Left renal cortex interstitium (tissue), 4 donors: ENCODE measurements at regions not wholly inside any gene's neighbourhood (a gene's known extent, or its start where the extent isn't known, plus 50 kb on each side); places are given as distances from the start of the nearest gene placed in this dataset.
"Not testable (repeated sequence)": the region's sequence is repeated elsewhere in the genome, so short reads cannot be mapped to it uniquely, and the experiment has no call there.

Experiments
- DNase-seq, 4 donors: peaks; one replicate each; pipeline ENCODE4 v3.0.0-alpha.2; 2013; ENCODE audit warnings: low read depth in 4 of 4, low spot score in 2 of 4, missing footprints in 1 of 4

DNA sequence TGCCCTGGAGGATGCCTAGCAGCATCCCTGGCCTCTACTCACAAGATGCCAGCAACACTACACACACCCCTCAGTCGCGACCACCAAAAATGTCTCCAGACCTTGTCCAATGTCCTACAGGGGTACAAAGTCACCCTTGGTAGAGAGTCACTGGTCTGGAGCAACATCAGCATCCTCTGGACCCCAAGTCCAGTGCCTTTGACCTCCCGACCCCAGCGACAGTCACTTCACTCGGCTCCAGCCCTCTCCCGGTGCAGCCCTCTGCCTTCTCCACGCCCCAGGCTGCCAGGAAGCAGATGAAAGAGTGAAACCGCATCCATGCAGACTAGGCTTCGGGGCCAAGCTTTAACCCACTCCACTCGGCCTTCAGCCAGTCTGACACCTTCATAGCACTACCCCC lies 92.0 kb upstream of the SRSF6 start:
- no peak for DNase-seq

DNA sequence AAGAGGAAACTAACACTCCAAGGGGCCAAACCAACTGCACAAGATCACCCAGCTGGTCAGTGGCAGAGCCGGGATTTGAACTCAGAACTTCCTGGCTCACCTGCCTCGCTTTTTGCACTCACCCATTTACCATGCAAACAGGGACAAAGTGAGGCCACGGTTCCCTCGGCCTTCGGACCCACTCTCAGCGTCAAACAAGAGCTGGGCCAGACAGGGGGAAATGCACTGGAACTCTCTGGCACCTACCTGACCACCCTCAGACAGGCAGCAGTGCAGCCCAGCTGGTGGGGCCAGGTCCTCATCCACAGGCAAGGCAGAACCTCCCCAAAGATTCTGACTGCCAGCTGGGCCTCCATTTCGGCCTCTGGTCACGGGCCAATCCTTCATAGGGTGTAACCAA lies 93.7 kb upstream of the SRSF6 start:
- no peak for DNase-seq

DNA sequence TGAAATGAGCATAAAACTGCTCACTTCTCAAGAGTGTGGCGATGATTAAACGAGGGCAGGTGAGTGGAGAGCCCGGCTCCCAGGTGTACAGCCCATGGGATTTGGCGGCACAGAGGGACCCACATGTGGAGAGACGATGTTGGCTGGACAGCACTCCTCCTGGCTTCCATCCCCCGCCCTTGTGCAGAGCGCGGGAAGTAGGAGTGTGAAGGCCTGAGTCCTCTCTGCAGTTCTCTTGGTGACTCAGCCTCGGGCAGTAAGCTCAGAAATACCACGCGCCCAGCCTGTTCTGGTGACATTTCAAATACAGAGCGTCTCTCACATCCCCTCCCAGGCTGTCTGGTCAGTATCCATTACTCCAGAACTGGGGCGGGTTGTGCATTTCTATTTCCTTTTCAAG lies 94.2 kb upstream of the SRSF6 start:
- no peak for DNase-seq

DNA sequence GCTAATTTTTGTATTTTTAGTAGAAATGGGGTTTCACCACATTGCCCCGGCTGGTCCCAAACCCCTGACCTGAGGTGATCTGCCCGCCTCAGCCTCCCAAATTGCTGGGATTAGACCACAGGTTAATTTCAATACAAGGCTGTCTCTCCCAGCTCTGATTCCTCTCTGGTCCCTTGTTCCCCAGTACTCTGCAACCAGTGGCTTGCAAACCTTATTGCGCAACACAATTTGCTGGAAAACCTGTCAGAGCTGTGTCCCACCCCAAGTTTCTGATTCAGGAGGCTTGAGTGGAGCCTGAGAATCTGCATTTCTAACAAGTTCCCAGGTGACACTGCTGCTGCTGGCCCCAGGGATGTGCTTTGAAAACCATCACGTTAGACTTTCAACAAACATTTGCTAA lies 96.2 kb upstream of the SRSF6 start:
- DNase-seq = no peak

DNA sequence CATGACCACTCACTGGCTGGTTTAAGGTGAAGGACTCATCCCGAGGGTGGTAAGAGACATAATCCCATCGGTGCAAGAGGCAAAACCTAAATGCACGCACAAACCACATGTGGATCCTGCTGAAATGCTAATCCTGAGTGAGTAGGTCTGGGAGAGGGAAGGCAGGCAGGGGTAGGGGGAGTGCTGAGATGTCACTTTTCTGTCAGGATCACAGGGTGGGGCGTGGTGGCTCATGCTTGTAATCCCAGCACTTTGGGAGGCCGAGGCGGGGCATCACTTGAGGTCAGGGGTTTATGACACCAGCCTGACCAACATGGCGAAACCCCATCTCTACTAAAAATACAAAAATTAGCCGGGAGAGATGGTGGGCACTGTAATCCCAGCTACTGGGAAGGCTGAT lies 97.7 kb upstream of the SRSF6 start:
- DNase-seq = no peak

DNA sequence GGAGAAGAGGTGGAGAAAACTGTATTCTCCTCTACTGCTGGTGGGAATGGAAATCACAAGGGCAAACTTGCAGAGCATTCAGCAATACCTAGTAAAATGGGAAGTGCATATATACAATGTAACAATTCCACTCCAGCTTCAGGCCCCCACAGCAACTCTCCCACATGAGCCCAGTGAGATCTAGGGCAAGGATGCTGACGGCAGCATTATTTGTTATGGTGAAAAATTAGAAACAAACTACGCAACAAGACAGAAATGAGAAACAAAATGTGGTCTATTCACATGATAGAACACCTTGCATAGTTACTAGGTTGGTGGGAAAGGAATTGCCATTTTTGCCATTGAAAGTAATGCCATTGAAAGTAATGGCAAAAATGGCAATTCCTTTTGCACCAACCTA lies 98.9 kb upstream of the SRSF6 start:
- no peak for DNase-seq

DNA sequence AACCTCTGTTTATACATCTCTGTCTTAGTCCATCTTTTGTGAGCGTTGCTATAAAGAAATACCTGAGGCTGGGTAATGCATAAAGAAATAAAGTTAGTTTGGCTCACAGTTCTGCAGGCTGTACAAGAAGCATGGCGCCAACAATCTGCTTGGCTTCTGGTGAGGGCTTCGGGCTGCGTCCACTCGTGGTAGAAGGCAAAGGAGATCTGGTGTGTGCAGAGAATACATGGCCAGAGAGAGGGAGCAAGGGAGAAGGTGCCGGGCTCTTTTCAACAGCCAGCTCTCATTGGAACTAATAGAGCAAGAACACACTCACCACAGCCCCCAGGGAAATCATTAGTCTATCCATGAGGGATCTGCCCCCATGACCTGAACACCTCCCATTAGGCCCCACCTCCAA lies 100.3 kb upstream of the SRSF6 start:
- no peak for DNase-seq

DNA sequence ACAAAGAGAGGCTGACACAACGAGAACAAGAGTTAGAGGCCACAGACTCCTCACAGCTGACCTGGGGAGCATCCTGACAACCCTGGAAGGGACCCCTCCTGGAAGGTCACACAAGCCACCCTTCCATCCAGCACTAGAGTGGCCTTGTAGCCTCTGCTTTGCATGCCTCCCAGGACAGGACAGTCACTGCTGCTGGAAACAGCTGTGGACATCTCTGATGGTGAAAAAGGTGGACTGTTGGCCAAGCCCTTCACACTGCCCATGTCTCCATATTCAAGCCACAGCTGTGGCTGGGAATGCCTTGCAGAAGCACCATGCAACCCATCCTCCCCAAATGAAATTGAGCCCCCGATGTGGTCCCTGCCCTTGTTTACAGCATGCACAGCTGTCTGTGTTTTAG lies 102.1 kb upstream of the SRSF6 start:
- DNase-seq = no peak

DNA sequence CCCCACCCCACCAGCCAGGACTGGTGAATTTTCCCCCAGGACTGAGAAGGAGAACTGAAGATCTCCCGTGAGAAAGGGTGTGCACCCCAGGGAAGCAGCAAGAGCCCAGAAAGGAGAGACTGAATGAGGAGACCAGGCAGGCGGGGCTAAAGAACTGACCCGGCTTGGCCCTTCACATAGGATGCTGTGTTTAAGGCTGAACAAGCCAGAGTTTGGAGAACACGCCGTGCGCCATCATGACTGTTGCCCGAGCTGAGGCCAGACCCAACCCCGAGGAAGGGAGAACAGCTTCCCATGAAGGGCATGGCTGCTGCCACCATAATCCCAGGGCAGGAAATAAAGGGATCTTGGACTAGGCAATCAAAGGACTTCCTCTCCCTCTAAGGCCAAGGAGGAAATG lies 104.7 kb upstream of the SRSF6 start:
- no peak for DNase-seq

DNA sequence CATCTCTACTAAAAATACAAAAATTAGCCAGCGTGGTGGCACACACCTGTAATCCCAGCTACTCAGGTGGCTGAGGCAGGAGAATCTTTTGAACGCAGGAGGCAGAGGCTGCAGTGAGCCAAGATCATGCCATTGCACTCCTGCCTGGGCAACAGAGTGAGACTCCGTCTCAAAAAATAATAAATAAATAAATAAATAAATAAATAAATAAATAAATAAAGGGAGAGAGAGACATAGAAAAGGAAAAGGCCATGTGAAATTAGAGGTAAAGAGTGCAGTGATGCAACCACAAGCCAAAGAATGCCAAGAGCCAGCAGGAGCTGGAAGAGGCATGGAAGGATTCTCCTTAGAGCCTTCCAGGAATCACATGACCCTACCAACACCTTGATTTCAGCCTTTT lies 107.0 kb upstream of the SRSF6 start:
- not testable (repeated sequence) for DNase-seq

DNA sequence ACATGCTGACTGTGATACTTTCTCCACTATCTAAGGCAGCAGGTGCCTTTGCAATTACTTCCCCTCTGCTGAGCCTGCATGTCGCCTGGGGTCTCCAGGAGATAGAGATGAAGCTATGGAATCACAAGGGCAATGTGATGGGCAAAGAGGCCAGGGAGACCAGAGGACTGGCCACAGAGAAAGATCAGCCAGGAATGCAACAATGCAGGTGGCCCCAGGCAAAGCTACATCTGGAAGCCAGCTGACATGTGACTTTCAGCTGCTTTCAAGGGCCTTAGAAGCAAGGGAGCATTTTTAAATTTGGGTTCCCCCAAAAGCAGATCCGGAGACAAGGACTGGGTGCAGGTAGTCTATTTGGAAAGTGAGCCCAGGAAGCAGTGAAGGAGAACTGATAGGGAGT lies 107.9 kb upstream of the SRSF6 start:
- DNase-seq = no peak

DNA sequence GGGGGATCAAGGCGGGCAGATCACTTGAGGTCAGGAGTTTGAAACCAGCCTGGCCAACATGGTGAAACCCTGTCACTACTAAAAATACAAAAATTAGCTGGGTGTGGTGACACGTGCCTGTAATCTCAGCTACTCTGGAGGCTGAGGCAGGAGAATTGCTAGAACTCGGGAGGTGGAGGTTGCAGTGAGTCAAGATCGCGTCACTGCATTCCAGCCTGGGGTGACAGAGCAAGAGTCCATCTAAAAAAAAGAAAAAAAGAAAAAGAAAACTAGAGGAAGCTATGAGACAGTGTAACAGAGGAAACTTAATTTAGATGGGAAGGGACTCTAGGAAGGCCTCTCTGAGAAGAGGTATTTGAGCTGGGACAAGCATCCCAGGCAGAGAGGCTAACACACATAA lies 109.9 kb upstream of the SRSF6 start:
- not testable (repeated sequence) for DNase-seq

DNA sequence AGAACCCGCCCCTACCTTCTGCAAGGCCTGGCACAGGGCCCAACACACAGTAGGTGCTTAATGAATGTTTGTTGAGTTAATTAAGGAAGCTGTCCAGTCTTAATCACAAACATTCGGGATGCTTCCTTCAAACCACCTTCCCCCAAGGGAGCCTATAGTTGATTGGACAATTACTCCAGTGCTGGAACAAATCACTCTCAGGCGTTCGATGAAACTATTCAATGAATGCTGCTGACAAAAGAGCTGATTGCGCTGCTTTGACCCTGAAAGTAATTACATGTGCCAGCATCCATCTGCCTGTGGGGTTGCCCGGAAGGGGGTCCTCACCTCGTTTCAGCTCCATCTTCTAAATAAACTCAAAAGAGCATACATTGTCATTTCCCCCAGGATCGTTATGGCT lies 112.0 kb upstream of the SRSF6 start:
- DNase-seq = no peak

DNA sequence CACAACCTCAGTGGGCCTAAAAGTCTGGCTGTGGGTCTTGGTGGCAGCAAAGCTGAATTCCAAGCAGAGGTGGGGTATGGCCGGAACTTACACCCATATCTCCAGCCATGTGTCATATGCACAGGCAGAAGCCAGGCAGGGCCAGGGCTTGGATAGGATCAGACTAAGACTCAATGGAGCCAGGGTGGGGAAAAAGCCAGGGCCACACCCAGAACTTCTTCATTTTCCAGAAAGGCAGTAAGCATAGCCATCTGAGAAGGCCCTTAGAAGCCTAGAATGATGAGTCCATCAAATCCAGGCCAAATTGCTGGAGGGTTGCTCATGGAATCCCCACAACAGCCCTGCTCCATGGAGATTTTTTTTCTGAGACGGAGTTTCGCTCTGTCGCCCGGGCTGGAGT lies 116.2 kb upstream of the SRSF6 start:
- no peak for DNase-seq

DNA sequence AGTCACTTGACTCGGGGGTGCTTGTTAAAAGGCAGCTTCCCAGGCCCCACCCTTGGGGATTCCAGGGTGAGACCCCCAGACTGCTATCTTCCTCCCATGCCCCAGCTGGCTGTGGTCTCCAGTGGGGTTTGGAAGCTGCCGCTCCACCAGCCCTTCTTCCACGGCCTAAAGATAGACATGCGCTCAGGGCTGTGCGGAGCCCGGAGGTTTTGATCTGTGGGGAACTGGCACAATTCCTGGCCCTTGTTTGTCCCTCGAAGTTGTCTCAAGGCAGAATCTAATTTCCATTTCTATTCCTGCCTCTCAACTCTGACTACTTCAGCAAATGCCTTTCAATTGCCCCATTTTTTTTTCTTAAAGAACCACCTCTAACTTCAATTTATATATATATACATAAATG lies 120.7 kb upstream of the SRSF6 start:
- no peak for DNase-seq

DNA sequence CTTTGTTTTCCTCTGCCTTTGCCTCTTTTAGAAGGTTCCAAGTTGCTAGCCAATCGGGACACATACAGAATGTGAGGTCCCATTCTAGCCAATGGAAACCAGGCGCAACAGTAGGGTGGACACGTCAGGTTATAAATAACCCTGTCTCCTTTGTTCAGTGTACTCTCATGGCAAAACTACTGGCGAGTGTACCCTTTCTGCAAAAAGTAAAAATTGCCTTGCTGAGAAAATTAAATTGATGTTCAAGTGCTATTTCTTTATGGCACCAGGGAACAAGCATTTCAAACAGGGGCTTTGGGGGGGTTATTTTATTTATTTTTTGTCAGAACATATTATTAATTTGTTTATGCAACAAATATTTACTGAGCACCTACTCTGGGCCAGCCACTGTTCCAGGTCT lies 123.6 kb upstream of the SRSF6 start:
- no peak for DNase-seq

DNA sequence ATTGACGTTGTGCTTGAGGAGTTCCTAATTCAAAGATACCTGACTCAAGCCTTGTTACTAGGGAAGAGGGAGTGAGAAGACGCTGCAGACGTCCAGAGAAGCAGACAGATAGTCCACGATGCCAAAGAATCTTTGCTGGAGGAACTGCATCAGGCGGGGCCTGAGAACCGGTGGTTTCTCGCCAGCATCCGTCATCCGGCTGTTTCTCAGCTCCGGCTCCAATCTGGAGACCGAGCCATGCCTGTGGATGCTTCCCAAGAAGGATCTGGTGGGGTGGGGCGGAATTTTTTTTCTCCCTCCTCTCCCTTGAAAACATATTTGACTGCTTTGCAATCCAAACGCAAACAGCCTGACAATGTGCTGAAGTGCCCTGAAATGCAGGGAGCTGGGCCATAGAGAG lies 125.8 kb upstream of the SRSF6 start:
- DNase-seq = no peak

DNA sequence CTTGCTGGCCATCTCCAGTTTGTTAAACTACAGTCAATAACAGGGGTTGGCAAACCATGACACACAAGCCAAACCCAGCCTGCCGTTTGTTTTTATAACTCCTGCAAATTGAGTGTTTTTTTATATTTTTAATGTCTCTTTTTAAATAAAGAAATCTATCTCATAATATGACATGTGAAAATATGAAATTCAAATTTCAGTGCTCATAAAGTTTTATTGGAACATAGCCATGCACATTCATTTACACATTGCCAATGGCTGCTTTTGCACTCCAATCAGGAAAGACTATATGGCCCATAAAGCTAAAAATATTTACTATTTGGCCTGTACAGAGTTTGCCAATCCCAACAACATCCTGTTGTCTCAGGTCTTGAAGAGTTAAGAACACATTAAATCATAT lies 129.0 kb upstream of the SRSF6 start:
- no peak for DNase-seq

DNA sequence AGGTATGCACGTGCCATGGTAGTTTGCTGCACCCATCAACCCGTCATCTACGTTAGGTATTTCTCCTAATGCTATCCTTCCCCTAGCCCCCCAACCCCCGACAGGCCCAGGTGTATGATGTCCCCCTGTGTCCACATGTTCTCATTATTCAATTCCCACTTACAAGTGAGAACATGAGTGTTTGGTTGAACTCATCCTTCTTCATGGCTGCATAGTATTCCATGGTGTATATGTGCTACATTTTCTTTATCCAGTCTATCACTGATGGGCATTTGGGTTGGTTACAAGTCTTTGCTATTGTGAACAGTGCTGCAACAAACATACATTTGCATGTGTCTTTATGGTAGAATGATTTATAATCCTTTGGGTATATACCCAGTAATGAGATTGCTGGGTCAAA lies 130.5 kb upstream of the SRSF6 start:
- DNase-seq = not testable (repeated sequence)

DNA sequence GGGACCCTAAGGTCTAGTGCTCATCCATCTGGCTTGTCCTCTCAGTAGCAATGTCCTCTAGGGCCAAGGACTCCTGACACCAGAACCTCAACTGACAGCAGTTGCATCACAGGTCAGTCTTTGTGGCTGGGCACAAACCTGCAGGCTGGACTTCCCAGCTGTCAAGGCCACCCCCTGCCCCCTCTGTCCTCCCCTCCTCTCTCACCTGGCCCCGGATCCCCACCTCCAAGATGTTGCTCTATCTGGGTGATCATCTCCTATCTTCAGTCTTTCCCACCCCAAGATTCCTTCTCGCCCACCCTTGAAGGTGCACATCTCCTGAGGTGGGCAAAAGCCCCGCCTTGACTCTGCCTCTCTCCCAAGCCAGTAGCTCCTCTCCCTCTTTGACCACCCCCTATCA lies 131.8 kb upstream of the SRSF6 start:
- no peak for DNase-seq

DNA sequence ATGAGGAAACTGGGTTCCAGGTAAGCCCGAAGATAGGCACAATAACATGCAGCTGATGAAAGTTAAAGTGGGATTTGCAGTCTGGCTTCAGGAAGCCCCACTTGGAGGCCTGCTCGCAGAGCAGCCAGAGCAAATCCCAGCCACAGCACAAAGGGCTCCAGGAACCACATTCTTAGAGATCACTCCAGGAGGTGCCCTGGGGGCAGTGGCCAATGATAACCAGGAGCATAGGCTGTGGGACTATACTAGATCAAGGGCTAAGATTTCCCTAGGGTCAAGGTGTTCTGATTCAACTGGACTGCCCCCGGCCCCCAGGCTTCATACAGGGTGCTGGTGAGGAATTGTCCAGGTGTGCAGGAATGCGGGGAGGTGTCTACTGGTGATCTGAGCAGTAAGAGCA lies 133.9 kb upstream of the PTPRT start:
- no peak for DNase-seq

DNA sequence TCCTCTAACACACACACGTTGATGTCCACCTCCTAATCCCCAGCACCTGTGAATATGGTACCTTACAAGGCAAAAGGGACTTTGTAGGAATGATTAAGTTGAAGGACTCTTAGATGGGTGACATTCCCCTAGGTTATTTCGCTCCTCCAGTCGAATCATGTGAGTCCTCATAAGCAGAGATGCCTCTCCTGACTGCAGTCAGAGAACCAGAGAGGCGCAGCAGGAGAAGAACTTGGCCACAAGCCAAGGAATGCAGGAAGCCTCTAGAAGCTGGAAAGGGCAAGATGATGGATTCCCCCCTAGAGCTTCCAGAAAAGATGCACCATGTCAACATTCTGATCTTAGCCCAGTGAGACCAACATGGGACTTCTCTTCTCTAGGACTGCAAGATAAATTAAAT lies 133.1 kb upstream of the PTPRT start:
- DNase-seq = no peak

DNA sequence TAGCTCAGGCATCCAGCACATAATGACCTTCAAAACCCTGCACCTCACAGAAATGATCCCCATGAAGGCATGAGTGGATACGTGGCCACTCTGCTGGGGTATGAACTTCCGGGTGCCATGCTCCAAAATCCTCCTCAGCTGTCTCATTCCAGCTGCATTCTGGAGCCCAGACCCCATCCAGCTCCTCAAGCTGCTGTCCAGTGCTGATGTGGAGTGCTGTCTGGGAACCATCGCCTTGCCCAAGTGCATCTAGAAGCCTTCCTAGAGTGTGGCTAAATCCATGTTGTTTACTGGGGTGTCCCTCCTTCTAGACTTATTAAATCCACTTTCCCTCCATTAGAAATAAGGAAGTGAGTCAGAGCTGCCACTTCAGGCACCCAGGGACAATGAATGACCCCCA lies 130.8 kb upstream of the PTPRT start:
- DNase-seq = no peak

DNA sequence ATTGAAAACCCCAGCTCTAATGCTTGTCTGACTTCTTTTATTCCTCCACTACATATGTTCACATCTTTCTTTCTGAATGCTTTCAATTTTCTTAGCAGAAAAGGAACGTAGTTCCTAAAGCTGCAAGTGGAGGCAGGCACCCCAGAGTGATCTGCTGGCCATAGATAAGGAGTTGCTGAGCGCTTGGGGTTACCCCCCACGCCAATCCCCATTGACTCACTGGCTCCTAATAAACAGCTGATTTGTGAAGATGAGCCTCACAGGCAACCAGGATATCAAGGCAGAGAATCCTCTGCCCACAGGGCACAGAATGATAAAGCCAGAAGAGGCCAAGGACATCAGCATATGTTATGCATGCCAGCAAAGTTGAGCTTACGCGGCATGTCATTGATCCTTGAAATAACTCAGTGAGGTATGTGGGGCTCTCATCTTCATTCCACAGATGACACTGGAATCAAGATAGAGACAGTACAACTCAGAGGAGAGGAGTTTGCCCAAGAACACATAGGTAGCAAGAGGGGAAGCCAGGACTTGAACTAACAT lies 129.1 kb upstream of the PTPRT start:
- DNase-seq = no peak
